ENCODE measurements at regions not wholly inside any gene's neighbourhood (a gene's known extent, or its start where the extent isn't known, plus 50 kb on each side); places are given as distances from the start of the nearest gene placed in this dataset.
"Not testable (repeated sequence)": the region's sequence is repeated elsewhere in the genome, so short reads cannot be mapped to it uniquely, and the experiment has no call there.

DNA sequence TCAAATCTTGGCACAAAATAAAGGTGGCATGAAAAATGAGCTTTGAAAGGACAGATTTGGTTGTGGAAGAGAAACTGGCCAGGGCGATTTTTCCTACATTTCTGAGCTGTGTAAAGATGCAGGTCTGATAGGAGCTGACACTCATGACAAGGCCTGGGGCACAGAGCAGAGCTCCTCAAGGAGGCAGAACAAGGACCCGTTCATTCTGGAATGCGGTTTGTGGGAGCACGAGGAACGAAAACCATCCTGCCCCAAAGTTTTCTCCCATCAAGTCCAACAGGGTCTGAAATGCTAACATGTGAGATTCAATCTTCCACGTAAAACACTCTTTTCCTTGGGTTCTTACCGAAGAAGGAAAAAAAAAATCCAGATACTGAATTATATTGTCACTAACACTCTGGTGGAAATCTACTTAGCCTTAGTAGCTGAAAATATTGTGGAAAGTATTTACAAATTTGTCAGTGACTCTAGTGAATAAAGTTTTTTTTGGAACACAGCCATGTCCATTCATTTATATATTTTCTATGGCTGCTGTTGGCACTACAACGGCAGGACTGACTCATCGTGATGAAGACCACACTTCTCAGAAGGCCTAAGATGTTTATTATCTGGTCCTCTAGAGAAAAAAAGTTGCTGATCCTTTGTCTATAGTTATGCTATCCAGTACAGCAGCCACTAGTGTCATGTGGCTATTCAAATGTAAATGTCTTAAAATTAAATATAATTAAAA is 215.7 kb downstream of the BAMBI start:
- no peak for DNase-seq (ENCODE audit: extremely low read depth, low read depth)

DNA sequence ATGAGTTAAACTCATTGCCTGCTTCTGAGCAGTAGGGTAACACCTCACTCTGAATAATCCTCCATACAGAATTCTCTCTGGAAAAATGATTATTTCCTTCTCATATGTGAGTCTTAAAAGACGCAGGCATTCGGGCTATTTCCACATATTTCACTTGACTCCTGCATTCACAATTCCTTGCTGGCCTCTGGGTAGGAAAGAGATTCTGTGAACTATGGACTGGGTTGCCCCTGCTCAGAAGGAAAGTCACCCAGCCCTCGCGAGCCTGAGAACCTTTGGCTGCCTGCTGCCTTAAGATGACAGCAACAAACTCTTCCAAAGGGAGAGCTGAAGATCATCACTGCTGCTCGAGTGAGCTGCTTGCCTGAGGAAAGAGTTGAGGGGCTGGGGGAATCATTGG is 216.8 kb downstream of the BAMBI start:
- DNase-seq (ENCODE audit: extremely low read depth, low read depth) = no peak

DNA sequence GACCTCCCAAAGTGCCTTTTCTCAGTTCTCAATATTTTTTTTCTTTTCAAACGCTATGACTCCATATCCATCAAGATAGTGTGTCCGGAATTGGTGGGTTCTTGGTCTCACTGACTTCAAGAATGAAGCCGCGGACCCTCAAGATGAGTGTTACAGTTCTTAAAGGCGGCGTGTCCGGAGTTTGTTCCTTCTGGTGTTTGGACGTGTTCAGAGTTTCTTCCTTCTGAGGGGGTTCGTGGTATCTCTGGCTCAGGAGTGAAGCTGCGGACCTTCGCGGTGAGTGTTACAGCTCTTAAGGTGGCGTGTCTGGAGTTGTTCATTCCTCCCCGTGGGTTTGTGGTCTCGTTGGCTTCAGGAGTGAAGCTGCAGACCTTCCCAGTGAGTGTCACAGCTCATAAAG is 218.3 kb downstream of the BAMBI start:
- DNase-seq (ENCODE audit: extremely low read depth, low read depth) = not testable (repeated sequence)

DNA sequence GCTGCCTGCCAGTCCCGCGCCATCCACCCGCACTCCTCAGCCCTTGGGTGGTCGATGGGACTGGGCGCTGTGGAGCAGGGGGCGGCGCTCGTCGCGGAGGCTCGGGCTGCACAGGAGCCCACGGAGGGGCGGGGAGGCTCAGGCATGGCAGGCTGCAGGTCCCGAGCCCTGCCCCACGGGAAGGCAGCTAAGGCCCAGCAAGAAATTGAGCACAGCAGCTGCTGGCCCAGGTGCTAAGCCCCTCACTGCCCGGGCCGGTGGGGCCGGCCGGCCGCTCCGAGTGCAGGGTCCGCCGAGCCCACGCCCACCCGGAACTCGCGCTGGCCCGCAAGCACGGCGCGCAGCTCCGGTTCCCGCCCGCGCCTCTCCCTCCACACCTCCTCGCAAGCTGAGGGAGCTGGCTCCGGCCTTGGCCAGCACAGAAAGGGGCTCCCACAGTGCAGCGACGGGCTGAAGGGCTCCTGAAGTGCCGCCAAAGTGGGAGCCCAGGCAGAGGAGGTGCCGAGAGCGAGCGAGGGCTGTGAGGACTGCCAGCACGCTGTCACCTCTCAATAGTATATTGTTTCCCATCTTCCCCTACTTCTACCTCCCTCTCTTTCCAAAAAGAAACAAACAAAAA is 219.6 kb downstream of the BAMBI start:
- not testable (repeated sequence) for DNase-seq (ENCODE audit: extremely low read depth, low read depth)

DNA sequence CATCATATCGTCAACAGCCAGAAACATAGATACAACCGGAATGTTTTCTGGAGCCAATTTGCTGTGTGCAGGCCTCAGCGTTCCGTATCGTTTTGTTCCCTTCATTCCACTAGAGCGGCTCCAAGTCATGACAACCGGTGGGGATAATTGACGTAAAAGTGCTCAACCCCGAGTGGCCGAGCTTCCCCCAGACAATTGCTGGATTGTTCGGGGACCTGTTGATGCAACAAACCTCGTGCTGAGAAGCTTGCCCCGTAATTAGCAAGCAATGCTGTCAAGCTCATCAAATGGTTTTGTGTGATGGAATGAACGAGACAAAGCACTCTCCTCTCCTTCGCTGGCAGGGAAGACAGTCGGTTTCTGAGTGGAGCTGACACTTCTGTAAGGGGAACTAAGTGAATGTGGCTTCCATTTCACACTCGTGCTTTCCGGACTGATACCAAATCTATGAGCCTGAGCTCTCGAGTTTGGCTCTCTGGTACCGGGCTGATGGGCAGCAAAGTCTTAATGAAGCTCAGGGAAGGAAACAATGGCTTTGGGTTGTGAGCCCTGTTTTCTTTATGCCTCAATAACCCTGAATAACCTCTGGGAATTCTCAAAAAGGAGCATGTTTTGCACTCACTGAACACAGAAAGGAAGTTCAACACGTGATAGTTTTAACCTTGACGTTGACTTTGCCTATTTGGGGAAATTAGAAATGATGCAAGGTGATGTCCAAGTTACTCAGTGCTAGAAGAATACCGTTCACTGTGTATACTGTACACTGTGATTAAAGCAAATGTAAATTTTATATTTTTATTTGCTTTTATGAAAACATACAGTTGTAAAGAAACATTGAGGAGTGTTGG is 220.5 kb downstream of the BAMBI start:
- no peak for DNase-seq (ENCODE audit: extremely low read depth, low read depth)

DNA sequence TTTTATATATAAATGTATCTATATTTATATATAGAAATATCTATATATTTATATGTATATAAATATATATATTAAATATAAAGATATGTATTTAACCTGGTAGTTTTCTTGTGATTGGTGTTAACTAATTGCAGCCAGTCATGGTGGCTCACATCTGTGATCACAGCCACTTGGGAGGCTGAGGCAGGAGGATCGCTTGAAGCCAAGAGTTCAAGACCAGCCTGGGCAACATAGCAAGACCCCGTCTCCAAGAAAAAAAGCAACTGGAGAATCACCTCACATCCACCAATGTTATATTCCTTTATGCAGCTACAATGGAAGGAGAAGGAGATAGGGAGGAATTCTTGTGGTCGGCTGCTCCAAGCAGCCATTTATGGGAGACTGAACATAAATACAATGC is 224.9 kb downstream of the BAMBI start:
- no peak for DNase-seq (ENCODE audit: extremely low read depth, low read depth)

DNA sequence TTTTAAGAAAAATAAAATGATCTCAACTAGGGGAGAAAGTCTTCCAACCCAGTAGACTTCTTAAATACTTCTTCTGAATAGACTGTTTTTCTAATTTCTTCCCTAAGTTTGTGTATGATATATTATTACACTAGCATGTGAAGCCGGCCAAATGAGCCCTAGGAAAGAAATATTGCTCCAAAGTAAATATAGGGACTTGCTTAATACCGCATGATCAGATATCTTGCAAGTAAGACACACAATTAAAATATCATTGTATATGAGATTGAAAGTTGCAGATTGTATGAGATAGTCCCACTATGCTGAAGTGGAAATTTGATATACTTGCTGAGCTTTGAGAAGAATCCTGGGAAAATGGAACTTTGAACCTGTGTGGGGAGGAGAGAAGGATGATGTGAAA is 225.7 kb downstream of the BAMBI start:
- DNase-seq (ENCODE audit: extremely low read depth, low read depth) = no peak

DNA sequence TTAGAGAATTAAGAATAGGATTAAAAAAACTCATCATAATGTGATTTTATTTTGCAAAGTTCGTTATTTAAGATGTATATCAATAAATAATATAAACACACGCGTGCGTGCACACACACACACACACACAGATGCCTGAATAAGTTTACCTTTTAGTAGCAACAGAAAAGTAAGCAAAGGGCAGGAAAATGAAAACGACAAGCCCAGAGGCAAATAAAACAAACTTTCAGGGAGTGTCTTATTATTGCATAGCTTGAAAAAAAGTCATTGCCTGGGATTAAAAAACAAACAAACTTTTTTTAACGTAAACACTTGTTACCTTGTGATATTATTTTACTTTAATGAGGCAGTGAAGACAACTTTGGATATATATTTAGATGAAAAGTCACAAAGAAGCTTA is 226.4 kb downstream of the BAMBI start:
- DNase-seq (ENCODE audit: extremely low read depth, low read depth) = no peak

DNA sequence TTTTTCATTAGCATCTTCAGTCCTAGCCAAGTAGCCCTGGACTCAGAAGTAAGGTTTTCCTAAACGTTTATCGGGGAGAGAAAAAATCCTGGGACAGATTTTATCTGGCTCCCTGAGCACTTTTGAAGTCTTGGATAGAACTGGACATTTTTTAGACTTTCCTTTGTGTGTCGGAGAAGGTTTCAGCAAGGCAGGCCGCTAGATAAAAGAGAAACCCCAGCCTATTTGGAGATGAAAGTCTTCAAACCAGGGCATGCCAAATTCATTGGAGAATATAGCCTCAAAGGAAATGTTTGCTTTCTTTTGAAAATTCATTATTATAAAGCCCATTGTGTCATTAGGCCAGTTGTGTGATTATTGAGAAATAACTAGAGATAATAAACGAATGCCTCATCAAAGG is 228.1 kb downstream of the BAMBI start:
- DNase-seq (ENCODE audit: extremely low read depth, low read depth) = no peak

DNA sequence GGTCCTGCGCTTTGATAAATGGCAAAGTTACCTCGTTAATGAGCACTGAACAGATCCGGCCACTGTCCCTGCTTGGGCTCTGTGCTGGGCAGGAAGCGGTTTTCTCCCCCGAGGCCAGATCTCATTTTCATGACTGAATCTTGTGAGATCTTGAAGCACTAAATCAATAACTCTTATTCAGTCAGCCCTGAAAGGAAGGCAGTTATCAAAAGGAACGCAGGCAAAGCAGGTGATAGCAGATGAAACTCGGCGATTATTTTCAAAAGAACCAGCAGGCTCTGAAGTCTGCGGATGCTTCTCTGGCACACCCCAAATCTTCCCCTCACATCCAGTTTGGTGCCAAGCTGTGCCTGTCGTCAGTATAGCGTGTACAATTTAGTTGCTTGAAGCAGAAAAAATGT is 228.7 kb downstream of the BAMBI start:
- no peak for DNase-seq (ENCODE audit: extremely low read depth, low read depth)

DNA sequence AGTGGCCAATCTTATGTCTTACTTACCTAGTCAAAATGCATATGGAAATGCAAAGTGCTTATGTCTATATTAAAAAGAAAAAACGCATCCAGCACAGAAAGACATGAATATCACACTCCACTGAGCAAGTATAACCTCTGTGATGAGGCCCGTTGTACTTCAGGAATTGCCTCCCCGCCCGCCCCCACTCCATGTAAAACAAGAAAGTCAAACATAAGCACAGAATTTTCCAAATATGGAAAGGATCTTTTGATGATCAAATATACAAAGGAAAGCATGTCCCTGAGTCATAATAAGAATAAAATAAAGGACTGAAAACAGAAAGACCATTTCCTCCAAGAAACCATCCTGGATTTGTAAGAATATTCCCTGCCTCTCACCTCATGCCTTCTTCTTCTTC is 229.1 kb downstream of the BAMBI start:
- no peak for DNase-seq (ENCODE audit: extremely low read depth, low read depth)

DNA sequence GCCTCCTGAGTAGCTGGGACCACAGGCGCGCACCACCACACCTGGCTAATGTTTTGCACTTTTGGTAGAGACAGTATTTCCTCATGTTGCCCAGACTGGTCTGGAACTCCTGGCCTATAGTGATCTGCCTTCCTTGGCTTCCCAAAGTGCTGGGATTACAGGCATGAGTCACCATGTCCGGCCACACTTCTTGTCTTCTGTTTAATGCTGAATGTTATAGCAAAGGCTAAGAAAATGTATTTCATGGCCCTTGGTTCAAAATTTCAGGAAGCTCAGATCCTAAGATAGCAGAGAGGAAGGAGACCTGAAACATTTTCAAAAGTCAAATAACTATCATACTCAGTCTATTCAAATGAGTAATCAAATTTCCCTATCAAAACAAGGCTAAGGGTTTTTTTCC is 229.6 kb downstream of the BAMBI start:
- DNase-seq (ENCODE audit: extremely low read depth, low read depth) = no peak

DNA sequence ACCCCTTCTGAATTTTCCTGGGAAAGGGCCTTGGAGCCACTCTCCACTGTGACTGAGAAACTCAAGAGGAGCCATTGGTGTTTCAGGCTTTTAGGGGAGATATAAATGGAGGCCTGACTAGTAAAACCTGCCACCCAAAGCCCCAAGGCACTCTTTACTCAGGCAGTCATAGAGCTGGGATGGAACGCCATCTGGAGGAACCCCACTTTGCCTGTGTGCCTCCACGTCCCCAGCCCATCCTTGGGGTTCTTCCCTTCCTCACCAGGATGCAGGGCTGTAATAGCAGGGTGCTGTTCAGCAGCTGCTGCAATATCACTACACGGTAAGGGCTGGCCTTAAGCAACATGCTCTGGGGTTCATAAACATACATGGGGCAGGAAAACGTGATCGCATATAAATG is 232.6 kb downstream of the BAMBI start:
- no peak for DNase-seq (ENCODE audit: extremely low read depth, low read depth)

DNA sequence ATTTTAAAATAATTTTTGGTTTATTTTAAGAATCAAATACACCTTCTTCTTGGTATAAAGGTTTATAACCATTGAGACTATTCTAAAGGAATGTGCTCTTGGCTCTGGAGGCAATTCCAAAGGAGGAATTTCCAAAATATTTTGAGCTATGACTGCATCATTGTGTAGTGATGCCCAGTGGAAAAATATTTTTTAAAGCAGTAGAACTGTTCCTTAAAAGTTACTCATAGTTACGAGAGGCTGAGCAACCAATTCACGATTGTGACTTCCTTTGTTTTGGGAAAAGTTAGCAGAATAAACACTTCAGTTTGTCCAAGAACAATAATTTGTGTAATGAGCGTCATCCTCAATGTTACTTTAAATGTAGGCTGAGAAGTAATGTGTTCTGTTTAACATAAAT is 233.6 kb downstream of the BAMBI start:
- no peak for DNase-seq (ENCODE audit: extremely low read depth, low read depth)

DNA sequence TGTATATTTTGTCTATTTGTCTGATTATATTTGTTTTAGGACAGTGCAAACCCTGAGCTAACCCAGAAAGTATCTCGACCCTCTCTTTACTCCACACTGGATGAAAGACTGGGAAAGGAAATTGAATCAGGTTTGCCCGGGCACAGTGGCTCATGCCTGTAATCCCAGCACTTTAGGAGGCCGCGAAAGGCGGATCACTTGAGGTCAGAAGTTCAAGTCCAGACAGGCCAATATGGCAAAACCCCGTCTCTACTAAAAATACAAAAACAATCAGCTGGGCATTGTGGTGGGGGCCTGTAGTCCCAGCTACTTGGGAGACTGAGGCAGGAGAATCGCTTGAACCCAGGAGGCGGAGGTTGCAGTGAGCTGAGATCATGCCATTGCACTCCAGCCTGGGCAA is 234.2 kb downstream of the BAMBI start:
- not testable (repeated sequence) for DNase-seq (ENCODE audit: extremely low read depth, low read depth)

DNA sequence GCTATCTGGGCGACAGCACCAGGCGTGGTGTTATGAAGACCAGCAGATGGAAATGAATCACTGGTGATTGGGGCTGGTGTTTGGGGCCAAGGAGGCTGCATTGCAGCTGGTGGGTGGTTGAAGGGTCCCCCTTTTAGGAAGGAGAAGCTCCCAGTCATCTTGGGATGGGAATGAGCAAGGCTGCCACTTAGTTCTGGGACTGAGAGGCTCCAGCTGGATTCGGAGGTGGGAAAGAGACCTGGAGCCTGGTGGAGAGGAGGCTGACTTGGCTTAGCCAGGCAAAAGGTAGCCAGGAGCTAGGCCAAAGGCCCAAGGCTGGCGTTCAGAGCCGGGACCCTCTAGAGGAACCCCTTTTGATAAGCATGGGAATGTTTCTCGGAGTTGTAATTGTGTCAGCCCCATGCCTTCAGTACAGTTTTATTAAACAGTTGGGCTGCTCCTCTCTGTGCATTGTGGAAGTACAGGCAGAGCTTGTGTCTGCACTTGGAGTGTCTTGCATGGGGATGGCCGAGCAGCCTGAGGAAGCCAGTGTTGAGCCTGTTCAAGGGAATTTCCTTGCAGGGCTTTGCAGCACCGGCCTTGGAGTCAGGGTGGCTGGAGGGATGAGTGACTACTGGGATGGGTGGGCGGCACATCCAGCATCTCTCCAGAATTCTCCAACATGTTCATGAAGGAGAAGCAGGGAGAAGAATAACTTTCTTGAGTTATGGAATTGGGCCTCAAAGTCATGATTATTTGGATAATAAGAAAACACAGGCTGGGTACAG is 234.9 kb downstream of the BAMBI start:
- no peak for DNase-seq (ENCODE audit: extremely low read depth, low read depth)

DNA sequence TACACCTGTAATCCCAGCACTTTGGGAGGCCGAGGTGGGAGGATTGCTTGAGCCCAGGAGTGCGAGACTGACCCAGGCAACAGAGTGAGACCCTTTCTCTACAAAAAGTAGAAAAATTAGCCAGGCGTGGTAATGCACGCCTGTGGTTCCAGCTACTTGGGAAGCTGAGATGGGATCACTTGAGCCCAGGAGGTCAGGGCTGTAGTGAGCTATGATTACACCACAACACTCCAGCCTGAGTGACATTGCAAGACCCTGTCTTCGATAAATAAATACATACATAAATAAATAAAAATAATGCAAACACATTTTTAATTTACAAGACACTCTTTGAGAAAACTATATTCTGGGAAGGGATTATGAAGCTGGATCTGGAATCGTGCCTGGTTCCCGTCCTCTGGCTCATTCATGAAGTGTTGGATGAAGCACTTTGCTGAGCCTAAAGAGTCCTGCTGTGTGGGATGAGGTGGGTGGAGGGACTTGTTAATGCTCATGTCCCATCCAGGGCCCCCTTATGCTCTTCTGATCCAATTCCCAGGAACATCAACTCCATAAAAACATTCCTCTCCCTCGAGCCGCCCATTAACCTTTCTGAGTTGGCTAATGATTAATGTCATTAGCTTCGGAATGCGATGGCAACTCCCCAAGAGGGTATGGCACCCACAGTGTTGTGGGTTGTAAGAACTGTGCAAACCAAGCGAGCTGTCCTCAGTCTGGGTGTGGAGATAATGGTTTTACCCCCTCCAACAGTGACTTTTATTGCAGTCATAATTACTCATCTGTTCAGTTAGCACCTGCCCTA is 236.3 kb downstream of the BAMBI start:
- DNase-seq (ENCODE audit: extremely low read depth, low read depth) = no peak

DNA sequence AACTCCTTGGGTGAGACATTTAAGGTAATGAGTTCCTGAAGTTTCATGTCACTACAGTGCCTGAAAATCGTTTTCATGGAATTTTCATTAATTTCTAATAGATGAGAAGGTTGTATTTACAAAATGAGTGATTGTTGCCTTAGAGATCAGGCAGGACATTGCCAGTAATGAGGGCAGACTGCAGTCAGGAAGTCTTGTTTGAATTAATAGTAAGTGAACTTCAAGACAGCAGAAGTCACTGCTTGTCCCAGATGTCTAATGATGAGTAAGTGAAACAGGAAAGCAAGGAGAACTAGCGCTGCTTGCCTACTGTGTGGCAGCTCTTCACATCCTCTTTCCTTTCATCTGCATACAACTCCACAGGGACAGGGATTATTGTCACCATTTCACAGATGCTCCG is 237.4 kb downstream of the BAMBI start:
- no peak for DNase-seq (ENCODE audit: extremely low read depth, low read depth)

DNA sequence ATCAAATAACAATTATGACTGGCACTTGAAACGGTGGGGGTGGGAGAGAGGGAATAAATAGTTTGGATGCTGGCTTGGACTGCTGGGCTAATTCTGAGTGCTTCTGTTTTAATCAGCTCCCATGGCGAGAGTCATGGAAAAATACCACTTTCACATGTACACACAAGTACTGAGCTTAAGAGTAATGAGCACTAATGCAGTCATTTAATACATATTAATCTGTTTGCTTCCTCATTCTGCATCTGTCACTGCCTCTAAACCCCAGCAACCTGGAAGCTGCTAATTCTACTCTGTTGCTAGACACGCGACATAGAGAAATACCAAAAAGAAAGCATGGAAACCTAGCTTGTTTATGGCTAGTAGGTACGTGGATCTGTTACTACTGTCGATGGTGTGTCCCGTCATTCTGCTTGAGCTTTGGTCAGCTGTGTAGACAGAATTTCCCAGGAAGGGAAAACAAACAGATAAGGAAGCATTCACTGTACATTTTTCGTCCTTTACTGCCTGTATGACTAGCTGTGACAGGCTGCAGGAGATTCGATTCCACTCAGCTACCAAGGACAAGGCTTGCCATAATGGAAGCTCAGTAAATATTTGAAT is 238.8 kb downstream of the BAMBI start:
- DNase-seq (ENCODE audit: extremely low read depth, low read depth) = no peak

DNA sequence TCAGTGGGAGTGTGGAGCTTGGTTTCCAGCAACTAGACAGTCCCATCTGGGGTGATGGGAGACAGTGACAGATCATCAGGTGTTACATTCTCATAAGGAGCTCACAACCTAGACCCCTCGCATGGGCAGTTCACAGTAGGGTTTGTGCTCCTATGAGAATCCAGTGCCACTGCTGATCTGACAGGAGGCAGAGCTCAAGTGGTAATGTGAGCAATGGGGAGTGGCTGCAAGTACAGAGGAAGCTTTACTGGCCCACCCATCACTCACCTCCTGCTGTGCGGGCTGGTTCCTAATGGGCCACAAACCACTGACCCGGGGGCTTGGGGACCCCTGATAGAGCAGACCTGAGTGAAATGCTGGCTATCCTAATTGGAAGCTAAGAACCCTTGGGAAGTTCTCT is 242.8 kb downstream of the BAMBI start:
- no peak for DNase-seq (ENCODE audit: extremely low read depth, low read depth)
